Fibroblast of pulmonary artery (primary cell): ENCODE measurements at regions not wholly inside any gene's neighbourhood (a gene's known extent, or its start where the extent isn't known, plus 50 kb on each side); places are given as distances from the start of the nearest gene placed in this dataset.

Experiments
- DNase-seq: peaks from one replicate; pipeline ENCODE4 v3.0.0-alpha.2; 2010; ENCODE audit warnings: low read depth
- H3K4me3 ChIP-seq: replicated peaks from 2 replicates; pipeline ENCODE4 v1.5.1; 2011; ENCODE audit warnings: low read depth, mild to moderate bottlenecking, control low read depth, low read length, moderate library complexity
- TF ChIP-seq, protein P1 (sequence below): IDR thresholded peaks from 2 replicates; pipeline ENCODE4 v1.5.1; 2011; ENCODE audit warnings: mild to moderate bottlenecking, control low read depth, low read length, inconsistent platforms; ENCODE audit errors: missing control alignments

DNA sequence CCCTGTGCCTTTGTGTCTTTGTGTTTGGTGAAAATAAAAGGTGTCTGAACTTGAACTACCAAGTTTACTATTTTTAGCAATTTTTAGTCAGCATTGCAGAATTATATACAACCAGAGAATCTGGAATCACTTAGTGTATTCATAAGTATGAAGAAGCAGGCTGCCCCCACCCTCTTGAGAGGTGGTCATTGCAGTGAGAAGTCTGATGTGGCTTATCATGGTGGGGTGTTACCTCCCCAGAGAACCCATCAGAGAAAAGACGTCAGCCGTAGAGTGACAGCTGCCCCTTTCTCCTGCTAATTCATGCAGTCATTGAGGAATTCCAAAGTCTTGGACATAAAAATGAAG lies 66.0 kb downstream of the BOLA3 start:
- TF ChIP-seq, protein P1, sequence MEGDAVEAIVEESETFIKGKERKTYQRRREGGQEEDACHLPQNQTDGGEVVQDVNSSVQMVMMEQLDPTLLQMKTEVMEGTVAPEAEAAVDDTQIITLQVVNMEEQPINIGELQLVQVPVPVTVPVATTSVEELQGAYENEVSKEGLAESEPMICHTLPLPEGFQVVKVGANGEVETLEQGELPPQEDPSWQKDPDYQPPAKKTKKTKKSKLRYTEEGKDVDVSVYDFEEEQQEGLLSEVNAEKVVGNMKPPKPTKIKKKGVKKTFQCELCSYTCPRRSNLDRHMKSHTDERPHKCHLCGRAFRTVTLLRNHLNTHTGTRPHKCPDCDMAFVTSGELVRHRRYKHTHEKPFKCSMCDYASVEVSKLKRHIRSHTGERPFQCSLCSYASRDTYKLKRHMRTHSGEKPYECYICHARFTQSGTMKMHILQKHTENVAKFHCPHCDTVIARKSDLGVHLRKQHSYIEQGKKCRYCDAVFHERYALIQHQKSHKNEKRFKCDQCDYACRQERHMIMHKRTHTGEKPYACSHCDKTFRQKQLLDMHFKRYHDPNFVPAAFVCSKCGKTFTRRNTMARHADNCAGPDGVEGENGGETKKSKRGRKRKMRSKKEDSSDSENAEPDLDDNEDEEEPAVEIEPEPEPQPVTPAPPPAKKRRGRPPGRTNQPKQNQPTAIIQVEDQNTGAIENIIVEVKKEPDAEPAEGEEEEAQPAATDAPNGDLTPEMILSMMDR = no peak
- DNase-seq = no peak
- no peak overlapping the region for H3K4me3 ChIP-seq

DNA sequence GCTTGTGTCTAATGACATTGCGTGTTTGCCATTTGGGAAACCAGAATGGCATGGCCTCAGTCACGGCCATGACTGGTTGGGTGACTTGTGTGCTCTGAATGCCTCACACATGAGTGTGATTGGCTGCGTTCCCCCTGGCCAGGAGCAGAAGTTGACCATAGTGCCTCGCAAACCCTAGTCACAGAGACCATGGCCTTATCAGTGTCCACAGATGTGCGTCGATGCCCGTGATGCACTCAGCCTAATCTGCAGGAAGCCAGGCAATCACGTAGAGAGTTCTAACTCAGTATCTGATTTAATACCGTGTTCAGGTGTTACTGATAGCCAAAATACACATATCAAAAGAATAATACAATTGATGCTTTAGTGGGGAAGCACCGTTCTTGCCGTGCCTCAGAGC lies 64.0 kb downstream of the BOLA3 start:
- DNase-seq = no peak

More for the DNA sequence above, 64.0 kb downstream of the BOLA3 start:
- no peak overlapping the region for H3K4me3 ChIP-seq
- TF ChIP-seq, protein P1 = no peak
